ENCODE measurements at regions not wholly inside any gene's neighbourhood (a gene's known extent, or its start where the extent isn't known, plus 50 kb on each side); places are given as distances from the start of the nearest gene placed in this dataset.

DNA sequence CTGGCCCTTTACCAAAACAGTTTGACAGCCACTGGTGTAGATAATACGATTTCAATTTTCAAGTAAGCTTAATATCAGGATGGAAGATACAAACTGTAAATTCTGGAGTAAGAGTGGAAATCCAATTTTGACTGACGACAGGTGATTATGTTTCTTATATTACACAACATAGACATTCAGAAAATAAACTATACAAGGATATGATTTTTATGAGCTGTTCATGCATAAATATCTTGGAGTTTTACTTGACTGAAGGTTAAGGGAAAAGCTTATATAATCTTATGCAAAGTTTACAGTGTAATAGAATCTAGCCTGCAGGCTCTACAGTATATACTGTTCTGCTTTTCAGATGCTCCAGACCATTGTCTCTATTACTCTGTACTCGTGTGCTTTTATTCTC is 1672.3 kb downstream of the ARAP2 start:
- DNase-seq, result no peak
- intact Hi-C loops (cut with DNase I), result no loop called here
- ATAC-seq (ENCODE audit: poor library complexity), result no peak

DNA sequence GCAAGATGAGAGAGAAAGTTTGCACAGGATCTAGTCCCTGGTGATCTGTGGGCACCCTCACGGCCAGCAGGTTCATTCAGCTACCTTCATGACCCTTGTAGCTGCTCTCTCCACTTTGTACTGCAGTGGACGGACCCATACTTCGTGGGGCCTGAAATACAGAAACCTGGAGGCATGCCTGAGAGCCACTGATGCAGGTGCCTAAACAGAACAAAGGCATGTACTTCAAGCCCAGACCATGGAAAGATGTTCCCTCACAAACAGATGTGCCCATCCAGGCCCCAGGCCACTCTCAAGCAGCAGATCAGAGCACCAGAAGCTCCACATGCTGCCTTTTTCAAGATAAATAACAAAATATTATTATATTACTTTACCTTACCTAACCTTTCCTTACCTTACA is 1629.0 kb downstream of the ARAP2 start:
- intact Hi-C loops (cut with DNase I), result no loop called here

DNA sequence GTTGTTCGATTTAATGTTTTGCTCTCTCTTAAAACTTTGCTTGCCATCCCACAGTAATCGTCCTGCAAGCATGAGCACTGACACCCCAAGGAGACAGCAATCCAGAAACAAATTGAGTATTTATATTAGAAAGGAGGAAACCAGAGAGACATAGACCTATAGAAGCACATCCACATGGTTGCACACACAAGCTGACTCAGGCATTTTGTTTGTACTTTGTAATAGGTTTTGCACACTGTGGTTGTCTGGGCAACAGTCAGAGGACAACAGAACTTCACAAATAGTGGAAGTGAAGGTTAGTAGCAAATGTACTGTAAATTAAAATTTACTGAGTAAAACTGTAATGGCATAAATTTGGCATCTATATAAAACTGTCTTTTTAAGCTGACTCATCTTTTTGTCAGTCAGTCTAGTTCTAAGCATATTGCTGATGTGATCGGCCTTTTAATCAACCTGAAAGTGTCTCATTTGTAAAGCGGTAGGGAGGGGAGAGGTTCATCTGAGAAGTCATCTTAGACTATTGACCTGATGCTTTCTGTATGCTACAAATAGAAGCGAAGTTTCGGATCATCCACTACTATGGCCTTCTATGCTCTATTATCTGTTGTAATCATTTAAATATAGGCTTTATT is 1624.7 kb downstream of the ARAP2 start:
- DNase-seq (no peak), ATAC-seq (ENCODE audit: poor library complexity) (no peak)
- intact Hi-C loops (cut with DNase I), result no loop called here

More for the DNA sequence above, 1629.0 kb downstream of the ARAP2 start:
- DNase-seq (no peak), ATAC-seq (ENCODE audit: poor library complexity) (no peak)

DNA sequence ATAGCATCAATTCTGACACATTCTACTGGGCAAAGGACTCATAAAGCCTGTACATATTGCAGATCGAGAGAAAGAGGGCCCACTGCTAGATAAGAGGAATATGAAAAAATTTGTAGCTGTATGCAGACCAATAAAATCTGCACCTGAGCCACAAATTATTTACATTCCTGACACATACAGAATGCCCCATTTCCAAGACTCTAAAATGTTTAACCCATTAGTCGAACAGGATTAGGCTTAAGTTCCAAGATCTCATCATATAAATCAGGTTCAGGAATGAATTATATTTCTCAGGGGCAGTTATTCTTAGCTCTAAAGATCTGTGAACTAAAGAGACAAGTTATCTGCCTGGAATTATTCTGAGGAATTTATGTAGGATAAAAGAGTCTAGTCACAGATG is 1615.8 kb downstream of the ARAP2 start:
- intact Hi-C loops (cut with DNase I), result no loop called here
- ATAC-seq (ENCODE audit: poor library complexity), result no peak
- DNase-seq, result no peak

DNA sequence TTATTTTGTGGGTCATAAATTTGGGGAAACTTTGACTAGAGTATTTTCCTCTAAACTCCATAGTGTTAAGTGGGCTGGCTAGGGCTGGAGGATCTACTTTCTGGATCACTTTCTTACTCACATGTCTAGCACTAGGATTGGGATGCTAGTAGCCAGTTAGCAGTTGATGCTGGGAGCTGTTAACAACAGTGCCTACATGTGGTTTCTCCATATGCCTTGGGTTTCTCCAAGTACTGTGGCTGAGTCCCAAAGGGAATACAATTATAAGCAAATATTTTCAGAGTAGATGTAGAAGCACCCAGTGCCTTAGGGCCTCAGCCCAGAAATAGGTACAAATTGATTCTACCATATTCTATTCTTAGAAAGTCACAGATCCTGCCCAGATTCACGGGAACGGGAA is 1614.9 kb downstream of the ARAP2 start:
- no peak for ATAC-seq (ENCODE audit: poor library complexity)

DNA sequence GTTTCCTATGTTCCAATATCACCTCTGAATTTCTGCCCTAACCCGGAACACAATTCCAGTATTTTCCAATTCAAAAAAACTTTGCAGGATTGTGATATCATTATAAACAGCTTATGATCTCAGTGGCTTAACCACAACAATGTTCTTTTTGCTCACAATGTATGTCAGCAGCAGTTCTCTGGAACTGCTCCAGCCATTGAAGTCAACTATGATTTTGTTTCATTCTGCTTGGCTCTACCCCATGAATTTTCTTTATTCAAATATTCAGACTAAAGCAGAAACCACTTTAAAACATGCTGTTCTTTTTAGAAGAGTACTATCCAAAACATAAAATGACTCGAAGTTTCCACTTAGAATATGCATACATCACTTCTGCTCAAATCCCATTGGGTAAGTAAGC is 1611.1 kb downstream of the ARAP2 start:
- DNase-seq (no peak), ATAC-seq (ENCODE audit: poor library complexity) (no peak)
- intact Hi-C loops (cut with DNase I), result no loop called here

More for the DNA sequence above, 1614.9 kb downstream of the ARAP2 start:
- DNase-seq, result no peak
- intact Hi-C loops (cut with DNase I), result no loop called here

DNA sequence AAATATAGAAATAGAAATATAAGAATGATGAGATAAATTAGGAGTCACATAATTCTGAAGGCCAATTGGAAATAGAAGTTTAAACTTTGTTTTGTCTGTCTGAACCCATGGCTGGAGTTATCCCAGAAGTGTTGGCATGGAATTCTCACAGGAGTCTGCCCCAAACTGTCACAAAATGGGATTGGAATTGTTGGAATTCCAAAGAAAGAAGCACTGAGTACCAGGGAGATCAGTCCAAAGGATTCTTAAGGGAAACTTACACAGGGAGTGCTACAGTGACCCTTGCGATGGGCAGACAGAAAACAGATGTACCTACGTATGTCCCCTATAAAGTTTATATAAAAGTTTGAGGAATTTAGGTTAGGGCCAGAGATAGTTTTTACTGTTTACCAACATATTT is 1607.7 kb downstream of the ARAP2 start:
- intact Hi-C loops (cut with DNase I), result no loop called here

DNA sequence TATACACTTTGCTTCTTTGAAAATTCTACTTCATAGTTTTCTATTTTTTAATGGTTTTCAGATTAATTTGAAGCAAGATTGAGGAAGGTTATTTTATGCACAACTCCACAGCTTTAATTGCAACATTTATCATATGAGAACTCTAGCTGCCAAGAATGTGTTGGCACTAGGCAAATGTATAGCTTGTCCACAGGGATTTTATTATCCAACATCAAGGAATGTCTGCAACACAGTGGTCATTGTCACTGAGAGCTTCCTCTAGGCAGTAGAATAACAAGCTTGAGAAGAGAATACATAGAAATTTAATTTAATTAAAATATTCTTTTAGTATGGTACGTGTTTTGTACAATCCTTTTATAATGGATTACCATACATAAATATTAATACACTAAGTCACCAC is 1600.8 kb downstream of the ARAP2 start:
- no peak for ATAC-seq (ENCODE audit: poor library complexity)

More for the DNA sequence above, 1607.7 kb downstream of the ARAP2 start:
- no peak for ATAC-seq (ENCODE audit: poor library complexity)
- no peak for DNase-seq

DNA sequence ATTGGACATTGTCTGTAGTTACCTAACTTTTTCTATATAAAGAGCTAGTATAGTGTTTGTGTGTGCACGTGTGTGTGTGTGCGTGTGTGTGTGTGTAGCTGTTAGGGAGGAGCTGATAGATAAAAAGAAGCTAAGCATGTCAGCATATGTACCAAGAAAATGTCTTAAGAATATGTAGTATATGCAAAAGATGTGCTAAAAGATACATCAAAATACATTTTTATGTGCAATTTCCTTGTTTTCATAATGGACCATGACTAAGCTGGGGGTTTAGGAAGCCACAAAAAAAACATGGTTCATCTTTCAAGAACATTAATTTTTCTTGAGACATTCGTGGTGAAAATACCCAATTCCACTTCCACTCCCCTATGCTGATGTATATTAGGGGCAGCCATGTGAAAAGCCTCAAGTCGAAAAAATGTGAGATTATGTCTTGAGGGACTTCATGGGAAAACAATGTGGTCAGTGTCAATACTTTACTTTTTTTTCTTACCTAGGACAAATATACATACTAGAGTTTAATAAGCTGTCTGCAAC is 1599.7 kb downstream of the ARAP2 start:
- DNase-seq, result no peak
- intact Hi-C loops (cut with DNase I), result no loop called here
- ATAC-seq (ENCODE audit: poor library complexity), result no peak

More for the DNA sequence above, 1600.8 kb downstream of the ARAP2 start:
- no peak for DNase-seq
- intact Hi-C loops (cut with DNase I), result no loop called here

DNA sequence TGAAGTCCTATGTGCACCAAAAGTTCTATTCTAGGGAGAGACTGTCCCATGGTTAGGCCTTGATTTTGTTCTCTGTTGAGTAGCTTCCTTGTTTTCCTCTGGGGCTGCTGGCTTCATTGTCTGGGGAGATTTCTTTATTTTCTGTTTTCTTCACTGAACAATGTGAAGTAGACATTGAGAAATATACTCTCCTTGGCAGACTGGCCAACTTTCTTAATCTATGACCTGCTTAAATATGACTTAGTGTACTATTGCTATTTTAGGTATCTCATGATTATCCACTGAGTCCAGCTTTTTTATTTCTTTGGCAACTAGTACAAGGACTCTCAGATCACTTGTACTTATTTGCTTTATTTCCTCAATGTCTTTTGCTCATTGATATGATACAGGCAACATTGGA is 1594.6 kb downstream of the ARAP2 start:
- DNase-seq, result no peak
- intact Hi-C loops (cut with DNase I), result no loop called here
- no peak for ATAC-seq (ENCODE audit: poor library complexity)

DNA sequence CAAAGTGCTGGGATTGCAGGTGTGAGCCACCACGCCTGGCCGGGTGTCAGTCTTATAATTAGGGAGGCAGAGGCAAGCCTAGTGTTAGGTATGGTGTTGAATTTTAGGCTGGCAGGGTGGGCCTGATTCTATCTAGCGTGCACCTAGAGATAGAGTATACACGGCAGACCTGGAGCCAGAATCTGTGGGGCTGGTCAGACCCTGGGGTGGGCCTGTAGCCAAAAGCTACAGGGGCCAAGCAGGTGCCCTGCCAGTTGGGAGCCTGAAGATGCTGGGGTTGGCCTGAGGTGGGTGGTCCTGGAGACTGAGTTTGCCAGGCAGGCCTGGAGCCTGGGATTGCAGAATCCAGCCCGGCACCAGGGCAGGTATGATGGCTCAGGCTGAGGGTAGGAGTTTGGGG is 1580.3 kb downstream of the ARAP2 start:
- DNase-seq, result no peak
- no peak for ATAC-seq (ENCODE audit: poor library complexity)
- intact Hi-C loops (cut with DNase I), result no loop called here

DNA sequence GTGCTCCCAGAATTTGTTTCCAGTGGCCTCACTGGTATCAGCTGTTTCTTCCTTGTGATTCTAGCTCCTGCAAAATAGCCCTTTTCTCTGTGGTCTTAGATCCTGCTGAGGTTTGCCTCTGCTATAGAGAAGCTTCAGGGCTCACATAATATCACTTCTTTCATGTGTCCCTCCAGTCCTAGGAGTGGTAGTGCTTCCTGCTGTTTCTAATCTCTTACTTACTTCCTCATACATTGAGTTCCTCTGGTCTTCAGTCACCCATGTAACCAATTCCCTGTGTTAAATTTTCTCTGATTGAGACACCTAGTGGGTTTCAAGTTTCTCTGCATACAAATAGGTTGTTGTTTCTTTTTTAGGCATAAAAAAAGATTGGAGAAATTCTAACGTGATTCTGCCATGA is 1567.9 kb downstream of the ARAP2 start:
- DNase-seq (no peak), ATAC-seq (ENCODE audit: poor library complexity) (no peak)
- intact Hi-C loops (cut with DNase I), result no loop called here

DNA sequence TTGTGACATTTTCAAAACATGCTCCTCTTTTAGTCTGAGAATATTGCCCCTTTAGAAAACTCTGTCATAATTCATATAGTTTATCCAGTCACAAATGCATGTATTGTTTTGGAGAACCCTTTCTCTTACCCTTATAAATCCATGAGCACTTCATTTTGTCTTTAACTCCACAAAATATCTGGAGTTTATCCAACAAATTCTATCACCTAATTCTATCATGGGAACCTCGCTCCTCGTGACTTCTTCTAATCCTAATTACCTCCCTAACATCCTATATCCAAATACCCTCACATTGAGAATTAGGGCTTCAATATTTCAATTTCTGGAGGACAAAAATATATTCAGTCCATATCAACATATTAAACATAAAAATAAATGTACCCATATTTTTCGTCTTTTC is 1565.9 kb downstream of the ARAP2 start:
- intact Hi-C loops (cut with DNase I), result no loop called here
- ATAC-seq (ENCODE audit: poor library complexity), result no peak

DNA sequence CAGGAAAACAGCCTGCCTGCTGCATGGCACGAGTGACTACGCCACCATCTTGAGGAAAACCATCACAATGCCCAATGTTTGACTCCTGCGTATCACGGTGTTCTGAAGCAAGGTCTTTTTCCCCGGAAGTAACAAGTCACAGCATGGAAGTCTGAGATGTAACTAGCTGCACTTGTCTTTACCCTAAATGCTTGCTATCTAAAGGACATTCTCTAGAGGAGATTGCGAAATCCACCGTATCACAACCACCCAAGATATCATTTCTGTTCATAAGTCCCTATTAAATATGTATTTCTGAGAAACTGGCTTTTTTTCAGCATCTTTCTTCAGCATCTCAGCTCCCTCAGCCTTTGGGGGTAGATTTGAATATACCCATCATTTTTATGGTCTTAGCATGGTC is 1565.1 kb downstream of the ARAP2 start:
- intact Hi-C loops (cut with DNase I), result no loop called here
- DNase-seq (no peak), ATAC-seq (ENCODE audit: poor library complexity) (no peak)

More for the DNA sequence above, 1565.9 kb downstream of the ARAP2 start:
- DNase-seq, result no peak

DNA sequence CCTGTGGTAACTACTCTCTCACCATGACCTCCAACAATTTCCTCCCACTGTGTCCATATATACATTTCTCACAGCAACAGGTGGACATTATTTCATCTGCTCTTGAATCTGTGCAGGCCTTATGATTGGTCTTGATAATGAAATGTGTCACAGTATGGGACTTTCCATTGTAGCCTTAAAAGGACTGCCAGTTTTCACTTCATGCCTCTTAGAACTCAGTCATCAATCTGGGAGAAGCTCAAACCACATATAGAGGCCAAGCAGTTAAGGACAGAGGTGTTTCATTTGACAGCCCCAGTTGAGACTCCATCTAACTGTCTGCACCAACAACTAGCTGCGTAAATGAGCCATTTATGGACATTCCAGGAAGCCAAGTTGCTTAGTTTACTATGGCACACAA is 1534.8 kb downstream of the ARAP2 start:
- intact Hi-C loops (cut with DNase I), result no loop called here
- DNase-seq, result no peak

DNA sequence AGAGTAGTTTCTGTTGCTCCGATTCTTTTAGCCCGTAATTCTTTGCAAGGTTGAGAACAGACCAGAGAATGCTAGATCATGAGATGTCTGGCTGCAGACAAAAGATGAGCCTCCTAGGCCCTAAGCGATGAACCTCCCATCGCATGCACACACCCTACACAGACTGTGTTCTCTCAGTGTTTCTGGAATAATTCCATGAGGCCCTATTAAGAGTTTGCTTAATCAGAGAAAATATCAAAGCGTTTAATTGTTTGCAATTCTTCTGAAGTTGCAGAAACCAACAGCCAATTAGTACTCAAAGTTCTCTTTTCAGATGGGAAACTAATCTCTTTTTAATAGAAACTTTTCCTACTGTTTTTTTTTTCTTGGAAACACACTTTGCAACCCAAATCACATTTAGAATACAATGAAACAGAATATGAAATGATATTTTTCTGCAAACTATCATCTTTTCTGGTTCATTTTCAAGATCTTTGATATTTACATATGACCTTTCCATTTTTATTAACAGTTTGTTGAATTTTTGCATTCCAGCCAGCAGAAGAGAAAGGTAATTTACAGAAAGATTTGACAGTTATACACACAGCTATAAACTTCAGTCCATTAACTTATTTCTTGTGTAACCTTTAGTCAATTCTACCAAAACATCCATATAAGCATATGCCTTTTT is 1525.6 kb downstream of the ARAP2 start:
- DNase-seq (no peak), ATAC-seq (ENCODE audit: poor library complexity) (no peak)
- intact Hi-C loops (cut with DNase I), result no loop called here

More for the DNA sequence above, 1534.8 kb downstream of the ARAP2 start:
- ATAC-seq (ENCODE audit: poor library complexity), result no peak

DNA sequence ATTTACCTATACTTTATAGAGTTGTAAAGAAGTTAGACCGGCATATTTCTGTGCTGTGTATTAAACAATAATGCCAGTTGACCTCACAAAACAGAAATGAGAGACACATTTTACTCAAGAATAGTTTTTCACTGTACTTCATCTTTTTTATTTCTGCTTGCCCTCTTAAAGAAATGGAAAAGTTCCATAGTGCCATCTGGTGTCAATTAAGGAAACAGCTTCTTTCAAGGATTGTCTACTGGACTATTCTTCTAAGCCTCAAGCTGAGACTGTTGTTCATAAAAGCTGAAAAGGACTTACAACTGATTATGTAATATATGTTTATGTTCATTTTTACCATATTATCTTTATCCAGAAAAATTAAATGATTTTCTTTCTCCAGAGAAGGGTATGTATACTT is 1523.7 kb downstream of the ARAP2 start:
- intact Hi-C loops (cut with DNase I), result no loop called here

DNA sequence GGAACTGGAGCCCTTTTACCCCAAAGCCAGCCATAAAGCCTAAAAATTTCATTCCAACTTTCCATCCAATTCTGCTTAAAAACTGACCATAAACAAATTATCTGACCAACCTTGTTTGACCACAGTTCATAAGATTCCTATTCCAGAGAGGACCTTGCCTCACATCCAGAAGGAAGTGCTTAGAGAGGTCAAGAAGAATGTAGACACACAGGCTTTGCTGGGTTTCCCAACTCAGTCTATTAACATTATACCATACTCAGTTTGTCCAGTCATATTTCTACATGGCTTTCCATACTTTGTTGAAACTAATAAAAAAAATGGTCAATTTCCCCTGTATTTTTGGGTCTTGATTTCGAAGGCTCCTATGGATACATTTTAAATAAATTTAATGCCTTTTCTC is 1522.5 kb downstream of the ARAP2 start:
- ATAC-seq (ENCODE audit: poor library complexity) (no peak), DNase-seq (no peak)
- intact Hi-C loops (cut with DNase I), result no loop called here

More for the DNA sequence above, 1523.7 kb downstream of the ARAP2 start:
- DNase-seq, result no peak
- no peak for ATAC-seq (ENCODE audit: poor library complexity)

DNA sequence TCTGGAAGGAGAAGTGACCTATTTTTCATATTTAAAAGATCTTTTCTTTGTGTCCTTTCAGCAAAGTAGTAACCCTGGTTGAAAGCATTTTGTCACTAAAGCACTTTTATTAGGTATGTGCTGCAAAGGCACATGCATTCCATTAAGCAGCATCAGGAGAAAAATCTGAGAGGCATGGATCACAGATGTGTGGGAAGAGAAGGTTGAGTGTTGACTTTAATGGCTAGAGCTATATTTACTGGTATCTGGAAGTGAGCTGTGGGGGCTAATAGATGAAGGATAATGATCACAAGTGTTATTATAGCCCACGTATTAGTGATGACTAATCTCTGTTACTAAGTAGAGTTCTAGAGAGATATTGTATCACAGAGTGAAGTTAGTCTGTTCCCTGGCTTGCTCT is 1520.7 kb downstream of the ARAP2 start:
- DNase-seq (no peak), ATAC-seq (ENCODE audit: poor library complexity) (no peak)
- intact Hi-C loops (cut with DNase I), result no loop called here

DNA sequence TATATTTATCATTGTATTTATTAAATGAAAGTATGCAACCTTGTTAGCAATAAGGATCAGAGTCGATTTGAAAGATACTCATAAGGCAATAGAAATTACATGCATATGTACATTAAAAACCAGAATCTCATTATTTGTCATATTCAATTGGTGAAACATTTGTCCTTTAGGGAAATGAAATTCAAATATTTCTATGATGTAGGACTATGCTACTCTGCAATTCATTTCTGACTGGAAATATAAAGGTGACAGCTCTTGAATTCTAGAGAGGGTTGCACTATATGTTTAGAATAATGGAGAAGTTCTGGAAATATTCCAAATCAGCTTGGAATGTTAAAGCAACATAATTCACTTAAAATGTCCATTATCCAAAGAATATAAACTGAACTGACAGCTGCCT is 1519.8 kb downstream of the ARAP2 start:
- DNase-seq (no peak), ATAC-seq (ENCODE audit: poor library complexity) (no peak)
- intact Hi-C loops (cut with DNase I), result no loop called here
